ENCODE measurements at regions not wholly inside any gene's neighbourhood (a gene's known extent, or its start where the extent isn't known, plus 50 kb on each side); places are given as distances from the start of the nearest gene placed in this dataset.

DNA sequence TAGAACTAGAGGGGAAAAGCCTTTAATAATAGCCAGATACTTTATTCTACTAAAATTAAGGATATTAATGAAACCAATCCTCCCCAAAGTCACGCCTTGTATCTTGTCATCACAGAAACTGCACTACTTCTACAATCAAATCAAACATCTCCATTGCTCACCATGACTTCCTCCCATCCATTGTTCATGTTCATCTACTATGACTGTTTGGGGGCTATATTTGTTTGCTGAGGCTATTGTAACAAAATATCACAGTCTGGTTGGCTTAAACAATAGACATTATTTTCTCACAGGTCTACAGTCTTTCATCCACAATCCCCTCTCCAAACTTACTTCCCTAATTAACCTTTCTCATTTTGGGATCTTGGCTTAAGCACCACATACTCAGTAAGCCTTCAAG, 193.6 kb upstream of the FSCB start:
- no peak for ATAC-seq

GRCh38 chr14:44700184-44700583, 193.1 kb upstream of the FSCB start:
- ATAC-seq: no peak
- TF ChIP-seq BACH2 (CRISPR knock-in tag; IDR thresholded peaks at IDR 0.05; ENCODE audit: borderline replicate concordance) (no peak), RARB (CRISPR knock-in tag; IDR thresholded peaks at IDR 0.05) (no peak)

More for the DNA sequence above, 193.6 kb upstream of the FSCB start:
- TF ChIP-seq TSHZ2 (CRISPR knock-in tag; IDR thresholded peaks at IDR 0.05) (no peak), TOX (CRISPR knock-in tag; IDR thresholded peaks at IDR 0.05; ENCODE audit: borderline replicate concordance) (no peak), ZFP30 (CRISPR knock-in tag; IDR thresholded peaks at IDR 0.05) (no peak), BACH2 (CRISPR knock-in tag; IDR thresholded peaks at IDR 0.05; ENCODE audit: borderline replicate concordance) (no peak), ISL1 (CRISPR knock-in tag; IDR thresholded peaks at IDR 0.05) (no peak)
- TF ChIP-seq, protein P1, sequence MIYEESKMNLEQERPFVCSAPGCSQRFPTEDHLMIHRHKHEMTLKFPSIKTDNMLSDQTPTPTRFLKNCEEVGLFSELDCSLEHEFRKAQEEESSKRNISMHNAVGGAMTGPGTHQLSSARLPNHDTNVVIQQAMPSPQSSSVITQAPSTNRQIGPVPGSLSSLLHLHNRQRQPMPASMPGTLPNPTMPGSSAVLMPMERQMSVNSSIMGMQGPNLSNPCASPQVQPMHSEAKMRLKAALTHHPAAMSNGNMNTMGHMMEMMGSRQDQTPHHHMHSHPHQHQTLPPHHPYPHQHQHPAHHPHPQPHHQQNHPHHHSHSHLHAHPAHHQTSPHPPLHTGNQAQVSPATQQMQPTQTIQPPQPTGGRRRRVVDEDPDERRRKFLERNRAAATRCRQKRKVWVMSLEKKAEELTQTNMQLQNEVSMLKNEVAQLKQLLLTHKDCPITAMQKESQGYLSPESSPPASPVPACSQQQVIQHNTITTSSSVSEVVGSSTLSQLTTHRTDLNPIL (CRISPR knock-in tag; IDR thresholded peaks at IDR 0.05; ENCODE audit: low read depth): no peak

DNA sequence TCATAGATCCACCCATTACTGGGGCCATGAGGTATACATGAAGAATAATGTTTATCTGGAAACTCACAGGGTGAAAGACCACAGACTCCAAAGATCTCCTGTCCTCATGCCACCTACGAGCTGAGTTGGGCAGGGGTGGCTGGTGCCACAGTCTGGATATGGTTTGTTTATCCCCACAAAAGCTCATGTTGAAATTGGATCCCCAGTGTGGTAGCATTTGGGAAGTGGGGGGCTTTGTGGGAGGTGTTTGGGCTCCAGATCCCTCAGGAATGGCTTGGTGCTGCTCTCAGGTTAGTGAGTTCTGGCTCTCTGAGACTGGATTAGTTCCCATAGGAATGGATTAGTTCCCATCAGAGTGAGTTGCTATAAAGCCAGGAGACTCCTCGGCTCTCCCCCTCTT, 192.3 kb upstream of the FSCB start:
- ATAC-seq: no peak
- TF ChIP-seq PATZ1 (CRISPR knock-in tag; IDR thresholded peaks at IDR 0.05; ENCODE audit: borderline replicate concordance) (no peak), SNAI2 (CRISPR knock-in tag; IDR thresholded peaks at IDR 0.05) (no peak), ESRRG (CRISPR knock-in tag; IDR thresholded peaks at IDR 0.05) (no peak), OSR1 (CRISPR knock-in tag; IDR thresholded peaks at IDR 0.05) (no peak), GLIS3 (CRISPR knock-in tag; IDR thresholded peaks at IDR 0.05) (no peak), ARNTL (CRISPR knock-in tag; IDR thresholded peaks at IDR 0.05; ENCODE audit: borderline replicate concordance, low read depth) (no peak), ZNF8 (CRISPR knock-in tag; IDR thresholded peaks at IDR 0.05) (no peak), BACH2 (CRISPR knock-in tag; IDR thresholded peaks at IDR 0.05; ENCODE audit: borderline replicate concordance) (no peak), ZNF565 (CRISPR knock-in tag; conservative IDR thresholded peaks at IDR 0.05; ENCODE audit: low read depth) (no peak), ZC3H10 (CRISPR knock-in tag; IDR thresholded peaks at IDR 0.05) (no peak)
- TF ChIP-seq, protein P1 (CRISPR knock-in tag; IDR thresholded peaks at IDR 0.05; ENCODE audit: low read depth): no peak

- TF ChIP-seq ISL1 (CRISPR knock-in tag; IDR thresholded peaks at IDR 0.05) (no peak), OSR1 (CRISPR knock-in tag; IDR thresholded peaks at IDR 0.05) (no peak), ZC3H10 (CRISPR knock-in tag; IDR thresholded peaks at IDR 0.05) (no peak), BACH2 (CRISPR knock-in tag; IDR thresholded peaks at IDR 0.05; ENCODE audit: borderline replicate concordance) (no peak), ZFP30 (CRISPR knock-in tag; IDR thresholded peaks at IDR 0.05) (no peak), ZFP3 (CRISPR knock-in tag; IDR thresholded peaks at IDR 0.05) (no peak), TCF4 (CRISPR knock-in tag; IDR thresholded peaks at IDR 0.05; ENCODE audit: borderline replicate concordance) (no peak), GLIS3 (CRISPR knock-in tag; IDR thresholded peaks at IDR 0.05) (no peak), ESRRG (CRISPR knock-in tag; IDR thresholded peaks at IDR 0.05) (no peak), ARNTL (CRISPR knock-in tag; IDR thresholded peaks at IDR 0.05; ENCODE audit: borderline replicate concordance, low read depth) (no peak)
- no peak for ATAC-seq
These were observed 162.4 kb upstream of the FSCB start for GRCh38 chr14:44669496-44669895.

- no peak for ATAC-seq
- no peak for TF ChIP-seq RARB (CRISPR knock-in tag; IDR thresholded peaks at IDR 0.05)
- TF ChIP-seq TOX (CRISPR knock-in tag; IDR thresholded peaks at IDR 0.05; ENCODE audit: borderline replicate concordance): no peak
- no peak for TF ChIP-seq ZNF70 (CRISPR knock-in tag; IDR thresholded peaks at IDR 0.05)
- no peak for TF ChIP-seq ZFP3 (CRISPR knock-in tag; IDR thresholded peaks at IDR 0.05)
- TF ChIP-seq ARNTL (CRISPR knock-in tag; IDR thresholded peaks at IDR 0.05; ENCODE audit: borderline replicate concordance, low read depth): no peak
- no peak for TF ChIP-seq ZC3H10 (CRISPR knock-in tag; IDR thresholded peaks at IDR 0.05)
- TF ChIP-seq OSR1 (CRISPR knock-in tag; IDR thresholded peaks at IDR 0.05): no peak
- TF ChIP-seq CSDC2 (CRISPR knock-in tag; IDR thresholded peaks at IDR 0.05): no peak
- TF ChIP-seq CSRNP3 (CRISPR knock-in tag; IDR thresholded peaks at IDR 0.05): no peak
- no peak for TF ChIP-seq POU6F1 (CRISPR knock-in tag; IDR thresholded peaks at IDR 0.05; ENCODE audit: borderline replicate concordance, low read depth)
- TF ChIP-seq ZNF565 (CRISPR knock-in tag; conservative IDR thresholded peaks at IDR 0.05; ENCODE audit: low read depth): no peak
These were observed 156.1 kb upstream of the FSCB start for GRCh38 chr14:44663136-44663535.

Data from SK-N-SH treated with all-trans-retinoic acid at 6 μM for 48 hours (cell line).